Stimulated activated naive CD8-positive, alpha-beta T cell treated with anti-CD3 and anti-CD28 coated beads, Interleukin-15, Interleukin-2, amounts not matched to agents 100 ng/mL and 50 ng/mL, for 24 hours (primary cell): ENCODE measurements at regions not wholly inside any gene's neighbourhood (a gene's known extent, or its start where the extent isn't known, plus 50 kb on each side); places are given as distances from the start of the nearest gene placed in this dataset.

Experiments
- H3K27ac Mint-ChIP-seq: one replicate; pipeline ENCODE4 v1.8.0; 2021; ENCODE audit warnings: mild to moderate bottlenecking, mixed read lengths
- H3K27me3 Mint-ChIP-seq: one replicate; pipeline ENCODE4 v1.8.0; 2021; ENCODE audit warnings: mixed read lengths
- H3K36me3 Mint-ChIP-seq: one replicate; pipeline ENCODE4 v1.8.0; 2021; ENCODE audit warnings: low read depth, mixed read lengths
- H3K4me1 Mint-ChIP-seq: one replicate; pipeline ENCODE4 v1.8.0; 2021; ENCODE audit warnings: low read depth, mixed read lengths
- H3K4me3 Mint-ChIP-seq: one replicate; pipeline ENCODE4 v1.8.0; 2021; ENCODE audit warnings: mild to moderate bottlenecking, mixed read lengths
- H3K9me3 Mint-ChIP-seq: one replicate; pipeline ENCODE4 v1.8.0; 2021; ENCODE audit warnings: mixed read lengths

GRCh38 chr2:176963568-176964287 lies 248.9 kb upstream of the HNRNPA3 start:
- Mint-ChIP-seq H3K4me1 (no peaks in the 10 kb centered on the region), H3K27me3 (peaks cover 15% of the 10 kb centered on the region), H3K36me3 (no peaks in the 10 kb centered on the region), H3K27ac (no peak overlapping the region), H3K4me3 (no peak overlapping the region), H3K9me3 (no peaks in the 10 kb centered on the region)

DNA sequence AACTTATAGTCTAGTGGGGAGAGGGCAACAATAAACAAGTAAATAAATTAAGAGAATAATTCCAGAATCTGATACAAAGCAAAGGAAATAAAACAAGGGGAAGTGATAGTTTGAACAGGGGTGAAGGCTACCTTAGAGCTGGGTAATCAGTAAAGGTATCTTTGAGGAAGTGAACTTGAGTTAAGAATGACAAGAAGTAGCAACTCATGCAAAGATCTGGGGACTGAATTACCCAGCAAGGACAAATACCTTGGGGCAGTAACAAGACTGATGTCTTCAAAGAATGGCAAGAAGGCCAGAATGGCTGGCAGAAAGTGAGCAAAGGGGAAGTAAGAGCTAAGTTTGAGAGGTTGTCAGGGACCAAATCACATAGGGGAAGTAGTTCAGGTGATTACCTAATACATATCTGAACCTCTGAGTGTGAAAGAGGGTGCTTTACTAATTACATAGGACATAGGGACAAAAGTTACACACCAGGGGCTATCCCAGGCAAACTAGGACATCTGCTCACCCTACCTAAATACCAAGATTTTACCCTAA lies 244.6 kb upstream of the HNRNPA3 start:
- Mint-ChIP-seq H3K4me3 (no peak overlapping the region), H3K27ac (no peak overlapping the region), H3K9me3 (no peaks in the 10 kb centered on the region), H3K27me3 (peaks cover 12% of the 10 kb centered on the region), H3K4me1 (no peaks in the 10 kb centered on the region), H3K36me3 (no peaks in the 10 kb centered on the region)

DNA sequence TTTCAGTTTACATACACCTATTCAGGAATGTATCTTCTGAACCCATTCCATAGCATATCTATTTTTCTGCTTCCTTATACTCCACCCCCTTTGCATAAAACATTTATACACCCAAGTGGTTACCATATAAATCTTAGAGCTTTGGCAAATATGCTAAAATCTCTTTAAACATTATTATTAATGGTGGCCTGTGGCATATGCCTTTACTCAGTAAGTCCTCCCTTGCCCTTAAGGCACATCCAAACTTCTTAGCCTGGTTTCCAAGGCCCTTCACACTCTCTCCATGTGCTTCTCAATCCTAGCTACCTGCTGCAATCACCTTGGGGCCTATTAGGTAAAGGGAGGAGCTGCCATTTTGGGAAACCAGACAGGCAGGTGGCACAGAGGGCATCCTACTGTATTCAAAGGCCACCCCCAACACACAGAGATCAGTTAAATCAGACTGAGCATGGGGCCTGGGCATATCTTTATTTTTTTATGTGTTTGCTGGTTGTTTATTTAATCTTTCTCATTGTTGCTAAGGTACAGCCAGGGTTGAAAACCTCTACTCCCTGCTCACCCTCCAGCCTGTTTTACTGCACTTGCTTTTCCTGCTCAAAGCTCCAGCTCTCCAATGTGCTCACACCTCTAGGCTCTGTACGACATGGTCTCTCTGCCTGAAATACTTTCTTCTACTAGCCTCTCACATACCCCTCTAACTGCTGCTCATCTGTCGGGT lies 242.8 kb upstream of the HNRNPA3 start:
- Mint-ChIP-seq H3K4me1 (no peaks in the 10 kb centered on the region), H3K9me3 (no peaks in the 10 kb centered on the region), H3K4me3 (no peak overlapping the region), H3K27ac (no peak overlapping the region), H3K27me3 (peaks cover 8% of the 10 kb centered on the region), H3K36me3 (no peaks in the 10 kb centered on the region)

DNA sequence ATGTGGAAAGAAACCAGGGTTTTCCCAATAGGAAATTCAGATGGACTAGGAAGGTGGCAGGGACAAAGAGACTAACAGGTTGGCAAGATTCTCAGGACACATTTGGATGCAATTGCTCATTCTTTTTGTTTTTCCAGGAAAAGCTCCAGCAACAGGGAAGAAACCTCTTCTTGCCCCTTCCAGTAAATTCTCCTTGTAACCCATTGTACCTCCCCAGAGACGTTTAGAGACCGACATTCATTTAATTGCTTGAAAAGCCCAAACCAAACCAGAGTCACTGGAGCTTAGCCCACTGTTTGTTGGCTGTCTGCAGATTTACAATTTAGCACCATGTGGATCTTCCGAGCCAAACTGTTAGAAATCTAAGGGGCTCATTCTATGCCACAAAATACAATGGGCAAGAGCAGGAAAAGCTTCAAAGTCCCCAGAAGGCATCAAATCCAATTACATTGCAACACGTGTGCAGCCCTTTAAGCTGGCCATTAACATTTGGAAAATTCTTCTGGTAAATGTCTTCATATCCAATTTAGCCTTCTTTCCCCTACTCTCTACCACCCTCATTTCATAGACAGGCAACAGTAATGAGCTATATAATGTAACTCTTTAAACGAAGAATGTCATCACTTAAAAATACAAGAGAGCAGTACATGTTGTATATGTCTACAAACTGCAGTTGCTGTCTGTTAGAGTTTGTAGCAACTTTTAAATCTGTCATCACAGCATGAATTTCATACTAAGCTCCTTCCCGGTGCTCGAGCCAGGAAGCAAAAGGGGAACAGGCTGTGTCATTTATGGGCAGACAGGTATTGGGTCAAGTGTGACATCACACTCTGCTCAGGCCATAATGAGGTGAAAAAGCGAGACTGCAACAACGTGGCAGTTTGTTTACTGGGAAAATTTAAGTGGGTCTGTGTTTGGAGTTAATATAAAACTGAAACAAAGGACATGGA lies 235.6 kb upstream of the HNRNPA3 start:
- Mint-ChIP-seq H3K4me1 (no peaks in the 10 kb centered on the region), H3K36me3 (no peaks in the 10 kb centered on the region), H3K9me3 (no peaks in the 10 kb centered on the region), H3K27ac (no peak overlapping the region), H3K27me3 (peaks cover 4% of the 10 kb centered on the region), H3K4me3 (no peak overlapping the region)

- Mint-ChIP-seq H3K36me3 (no peaks in the 10 kb centered on the region), H3K27me3 (no peaks in the 10 kb centered on the region), H3K9me3 (no peaks in the 10 kb centered on the region), H3K27ac (no peak overlapping the region), H3K4me3 (no peak overlapping the region), H3K4me1 (no peaks in the 10 kb centered on the region)
Measured at GRCh38 chr2:176978921-176979320, 233.7 kb upstream of the HNRNPA3 start.

GRCh38 chr2:176979981-176980710 lies 232.4 kb upstream of the HNRNPA3 start:
- Mint-ChIP-seq H3K27ac (no peak overlapping the region), H3K4me3 (no peak overlapping the region), H3K36me3 (no peaks in the 10 kb centered on the region)

DNA sequence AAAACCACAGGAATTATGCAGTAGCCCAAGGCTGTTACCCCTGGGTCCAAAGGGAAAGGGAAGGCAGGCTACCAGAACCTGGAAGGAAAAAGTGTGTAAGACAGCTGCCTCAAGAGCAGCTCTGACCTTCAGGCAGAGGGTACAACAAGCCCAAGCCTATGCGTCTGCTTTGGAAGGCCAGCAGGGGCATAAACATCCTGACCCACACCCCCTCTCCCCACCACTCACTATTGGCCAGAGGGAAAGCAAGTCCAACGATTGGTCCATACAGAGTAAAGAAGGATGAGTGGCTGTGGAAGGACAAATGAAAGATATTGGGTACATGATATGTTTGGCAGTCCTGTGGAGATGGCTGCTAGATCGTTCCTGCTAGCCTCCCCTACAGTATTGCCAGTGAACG lies 227.6 kb upstream of the HNRNPA3 start:
- Mint-ChIP-seq H3K9me3 (no peaks in the 10 kb centered on the region), H3K36me3 (no peaks in the 10 kb centered on the region), H3K27me3 (peaks cover 5% of the 10 kb centered on the region), H3K4me3 (no peak overlapping the region), H3K27ac (no peak overlapping the region), H3K4me1 (no peaks in the 10 kb centered on the region)

More at GRCh38 chr2:176979981-176980710, 232.4 kb upstream of the HNRNPA3 start:
- no peaks in the 10 kb centered on the region for H3K4me1 Mint-ChIP-seq
- peaks cover 5% of the 10 kb centered on the region for H3K27me3 Mint-ChIP-seq
- H3K9me3 Mint-ChIP-seq, result no peaks in the 10 kb centered on the region

DNA sequence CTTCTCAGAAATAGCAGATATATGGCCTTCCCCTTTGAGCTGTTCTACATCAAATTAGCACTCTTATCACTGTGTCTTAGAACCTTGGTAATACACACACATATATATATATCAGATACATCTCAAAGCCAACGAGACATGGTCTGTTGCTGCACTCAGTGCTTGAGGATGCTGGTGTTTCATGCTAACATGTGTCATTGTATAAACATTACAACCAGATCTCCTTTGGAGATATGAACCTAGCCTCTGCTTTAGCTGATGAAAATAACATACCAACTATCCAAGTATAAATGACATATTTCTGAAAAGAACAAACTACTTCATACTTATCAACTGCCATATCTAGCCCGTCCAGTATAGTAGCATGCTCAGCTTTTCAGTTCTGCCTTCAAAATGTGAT lies 226.7 kb upstream of the HNRNPA3 start:
- Mint-ChIP-seq H3K36me3 (no peaks in the 10 kb centered on the region), H3K9me3 (no peaks in the 10 kb centered on the region), H3K4me1 (no peaks in the 10 kb centered on the region), H3K27ac (no peak overlapping the region), H3K4me3 (no peak overlapping the region), H3K27me3 (peaks cover 5% of the 10 kb centered on the region)

DNA sequence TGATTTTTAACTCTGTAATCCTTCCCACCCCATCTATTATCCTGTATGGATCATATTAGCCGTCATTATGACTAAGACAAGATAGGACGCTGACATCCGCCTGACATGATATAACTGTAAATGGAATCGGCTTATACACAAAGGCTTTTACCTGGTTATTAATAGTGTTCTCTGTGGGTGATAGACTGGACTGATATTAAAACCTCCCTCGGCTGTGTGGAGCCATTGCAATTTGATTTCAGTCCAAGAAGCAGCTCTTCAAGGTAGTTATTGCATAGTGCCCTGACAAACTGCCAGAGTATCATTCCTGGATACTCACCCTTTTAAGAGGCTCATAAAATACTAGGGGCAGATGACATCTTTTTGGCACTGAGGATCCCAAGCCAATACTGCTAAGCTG lies 226.1 kb upstream of the HNRNPA3 start:
- Mint-ChIP-seq H3K4me3 (no peak overlapping the region), H3K36me3 (no peaks in the 10 kb centered on the region), H3K4me1 (no peaks in the 10 kb centered on the region), H3K9me3 (no peaks in the 10 kb centered on the region), H3K27ac (no peak overlapping the region), H3K27me3 (peaks cover 8% of the 10 kb centered on the region)

- Mint-ChIP-seq H3K27me3 (peaks cover 4% of the 10 kb centered on the region), H3K4me3 (no peak overlapping the region), H3K9me3 (no peaks in the 10 kb centered on the region), H3K36me3 (no peaks in the 10 kb centered on the region), H3K27ac (no peak overlapping the region), H3K4me1 (no peaks in the 10 kb centered on the region)
Measured at GRCh38 chr2:176991411-176991810, 221.2 kb upstream of the HNRNPA3 start.

DNA sequence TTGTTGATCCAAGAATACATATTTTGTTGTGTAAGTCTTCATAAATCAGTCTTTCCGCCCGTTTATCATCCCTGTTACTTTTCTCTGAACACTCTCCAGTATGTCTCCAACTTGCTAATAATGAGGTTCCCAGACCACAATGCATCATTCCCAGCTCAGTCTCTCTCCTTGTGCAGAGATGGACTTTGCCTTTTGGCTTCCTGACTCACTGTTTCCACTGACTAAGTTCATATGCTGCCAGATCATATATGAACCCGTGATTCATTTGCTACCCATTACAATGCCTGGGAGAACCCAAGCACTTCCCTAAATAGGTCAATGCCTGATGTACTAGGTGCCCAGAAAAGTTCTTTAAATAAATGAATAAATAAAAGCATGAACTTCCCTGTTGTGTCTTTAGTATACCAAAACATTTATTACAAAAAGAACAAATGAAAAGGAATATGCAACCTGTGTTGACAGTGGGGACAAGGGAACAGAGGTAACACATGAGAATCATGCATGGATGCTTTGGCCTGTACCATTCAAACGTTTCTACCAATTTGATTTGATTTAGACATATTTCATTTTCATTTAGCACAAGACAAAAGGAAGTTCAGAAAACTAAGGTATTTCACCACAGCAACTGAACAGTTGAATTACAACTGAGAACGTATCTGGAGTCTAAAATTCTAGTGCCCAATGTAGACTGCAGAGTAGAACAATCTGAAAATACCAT lies 215.4 kb upstream of the HNRNPA3 start:
- H3K36me3 Mint-ChIP-seq, result no peaks in the 10 kb centered on the region
- peak overlapping the region; percentile 76 for H3K27ac Mint-ChIP-seq
- H3K27me3 Mint-ChIP-seq, result peaks cover 3% of the 10 kb centered on the region
- H3K4me1 Mint-ChIP-seq, result peaks cover 32% of the 10 kb centered on the region
- peak overlapping the region; percentile 42 for H3K4me3 Mint-ChIP-seq
- no peaks in the 10 kb centered on the region for H3K9me3 Mint-ChIP-seq

- Mint-ChIP-seq H3K27ac (peak overlapping the region; percentile 76), H3K4me3 (no peak overlapping the region), H3K4me1 (peaks cover 32% of the 10 kb centered on the region), H3K9me3 (no peaks in the 10 kb centered on the region), H3K27me3 (peaks cover 3% of the 10 kb centered on the region), H3K36me3 (no peaks in the 10 kb centered on the region)
Measured at GRCh38 chr2:176997792-176998169, 214.8 kb upstream of the HNRNPA3 start.

DNA sequence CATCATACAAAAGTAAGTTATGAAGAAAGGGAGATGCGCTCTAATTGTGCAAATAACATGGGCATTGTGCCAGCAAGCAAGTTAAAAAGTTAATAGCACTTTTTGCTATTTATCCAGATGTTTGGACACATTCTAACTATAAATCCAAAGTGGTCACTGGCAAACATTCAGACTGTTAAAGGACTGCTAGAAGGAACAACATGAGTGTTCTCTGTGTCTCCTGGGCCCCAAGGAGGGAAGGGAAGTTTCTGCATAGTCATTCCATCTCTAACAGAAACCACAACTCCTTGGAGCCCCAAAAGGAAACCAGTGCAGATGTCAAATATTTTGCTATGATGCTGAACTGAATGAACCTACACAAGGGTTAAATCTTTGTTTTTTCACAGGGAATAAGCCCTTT lies 213.3 kb upstream of the HNRNPA3 start:
- H3K36me3 Mint-ChIP-seq, result no peaks in the 10 kb centered on the region
- peaks cover 32% of the 10 kb centered on the region for H3K4me1 Mint-ChIP-seq
- peaks cover 3% of the 10 kb centered on the region for H3K27me3 Mint-ChIP-seq
- H3K9me3 Mint-ChIP-seq, result no peaks in the 10 kb centered on the region
- H3K4me3 Mint-ChIP-seq, result no peak overlapping the region
- no peak overlapping the region for H3K27ac Mint-ChIP-seq
